Thyroid gland (tissue), 4 donors: ENCODE measurements at regions not wholly inside any gene's neighbourhood (a gene's known extent, or its start where the extent isn't known, plus 50 kb on each side); places are given as distances from the start of the nearest gene placed in this dataset.

ENCODE experiments used
- POLR2A ChIP-seq, 2 donors: fragments of 450-650 bp; IDR thresholded peaks; one replicate each; pipeline ENCODE4 v1.6.1; 2017; ENCODE audit warnings: antibody characterized with exemption in 2 of 2, mild to moderate bottlenecking in 2 of 2, moderate library complexity in 1 of 2
- TF ChIP-seq, protein P1 (sequence below), 6 experiments: fragments of 200-600 bp in 3 of 6; fragments of 450-650 bp in 3 of 6; sonication (generic) in 3 of 6; IDR thresholded peaks; one replicate each; pipeline ENCODE4 v1.5.1; 2016 to 2019; ENCODE audit warnings: antibody characterized with exemption in 6 of 6, mild to moderate bottlenecking in 2 of 6, inconsistent platforms in 1 of 6, moderate library complexity in 1 of 6

GRCh38 chr2:58568901-58569300 is 327.8 kb upstream of the FANCL start:
- TF ChIP-seq, protein P1, sequence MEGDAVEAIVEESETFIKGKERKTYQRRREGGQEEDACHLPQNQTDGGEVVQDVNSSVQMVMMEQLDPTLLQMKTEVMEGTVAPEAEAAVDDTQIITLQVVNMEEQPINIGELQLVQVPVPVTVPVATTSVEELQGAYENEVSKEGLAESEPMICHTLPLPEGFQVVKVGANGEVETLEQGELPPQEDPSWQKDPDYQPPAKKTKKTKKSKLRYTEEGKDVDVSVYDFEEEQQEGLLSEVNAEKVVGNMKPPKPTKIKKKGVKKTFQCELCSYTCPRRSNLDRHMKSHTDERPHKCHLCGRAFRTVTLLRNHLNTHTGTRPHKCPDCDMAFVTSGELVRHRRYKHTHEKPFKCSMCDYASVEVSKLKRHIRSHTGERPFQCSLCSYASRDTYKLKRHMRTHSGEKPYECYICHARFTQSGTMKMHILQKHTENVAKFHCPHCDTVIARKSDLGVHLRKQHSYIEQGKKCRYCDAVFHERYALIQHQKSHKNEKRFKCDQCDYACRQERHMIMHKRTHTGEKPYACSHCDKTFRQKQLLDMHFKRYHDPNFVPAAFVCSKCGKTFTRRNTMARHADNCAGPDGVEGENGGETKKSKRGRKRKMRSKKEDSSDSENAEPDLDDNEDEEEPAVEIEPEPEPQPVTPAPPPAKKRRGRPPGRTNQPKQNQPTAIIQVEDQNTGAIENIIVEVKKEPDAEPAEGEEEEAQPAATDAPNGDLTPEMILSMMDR (IDR thresholded peaks at IDR 0.05): no peak
- TF ChIP-seq POLR2A (IDR thresholded peaks at IDR 0.05): no peak
